ENCODE measurements at regions not wholly inside any gene's neighbourhood (a gene's known extent, or its start where the extent isn't known, plus 50 kb on each side); places are given as distances from the start of the nearest gene placed in this dataset.
A peak's percentile ranks its signal among the peaks of the same experiment; 100 is the strongest.

- DNase-seq (ENCODE audit: low read depth), result no peak
- H3K4me3 ChIP-seq (replicated peaks; ENCODE audit: low read depth, low read length), result no peak overlapping the region
- TF ChIP-seq CTCF (IDR thresholded peaks at IDR 0.05; ENCODE audit: low read length, missing control alignments), result no peak
Measured at GRCh38 chr9:28197653-28198052, 624.4 kb upstream of the C9orf72 start.

- no peak for DNase-seq (ENCODE audit: low read depth)
- no peak overlapping the region for H3K4me3 ChIP-seq (replicated peaks; ENCODE audit: low read depth, low read length)
- no peak for TF ChIP-seq CTCF (IDR thresholded peaks at IDR 0.05; ENCODE audit: low read length, missing control alignments)
Measured at GRCh38 chr9:28203036-28203435, 629.8 kb upstream of the C9orf72 start.

GRCh38 chr9:28206280-28206679 lies 633.0 kb upstream of the C9orf72 start:
- H3K4me3 ChIP-seq (replicated peaks; ENCODE audit: low read depth, low read length), result no peak overlapping the region
- DNase-seq (ENCODE audit: low read depth), result no peak
- no peak for TF ChIP-seq CTCF (IDR thresholded peaks at IDR 0.05; ENCODE audit: low read length, missing control alignments)

- DNase-seq (ENCODE audit: low read depth), result no peak
- no peak overlapping the region for H3K4me3 ChIP-seq (replicated peaks; ENCODE audit: low read depth, low read length)
- no peak for TF ChIP-seq CTCF (IDR thresholded peaks at IDR 0.05; ENCODE audit: low read length, missing control alignments)
Measured at GRCh38 chr9:28207657-28208056, 634.4 kb upstream of the C9orf72 start.

GRCh38 chr9:28209130-28209529 lies 635.8 kb upstream of the C9orf72 start:
- DNase-seq (ENCODE audit: low read depth), result no peak
- H3K4me3 ChIP-seq (replicated peaks; ENCODE audit: low read depth, low read length), result no peak overlapping the region
- TF ChIP-seq CTCF (IDR thresholded peaks at IDR 0.05; ENCODE audit: low read length, missing control alignments), result no peak

GRCh38 chr9:28212979-28213378 lies 639.7 kb upstream of the C9orf72 start:
- peak; percentile 45 for DNase-seq (ENCODE audit: low read depth)
- TF ChIP-seq CTCF (IDR thresholded peaks at IDR 0.05; ENCODE audit: low read length, missing control alignments), result no peak
- no peak overlapping the region for H3K4me3 ChIP-seq (replicated peaks; ENCODE audit: low read depth, low read length)

- DNase-seq (ENCODE audit: low read depth), result no peak
- no peak overlapping the region for H3K4me3 ChIP-seq (replicated peaks; ENCODE audit: low read depth, low read length)
- no peak for TF ChIP-seq CTCF (IDR thresholded peaks at IDR 0.05; ENCODE audit: low read length, missing control alignments)
Measured at GRCh38 chr9:28215536-28216299, 642.4 kb upstream of the C9orf72 start.

All from fibroblast of pulmonary artery (primary cell).